H9 (cell line): ENCODE measurements at regions not wholly inside any gene's neighbourhood (a gene's known extent, or its start where the extent isn't known, plus 50 kb on each side); places are given as distances from the start of the nearest gene placed in this dataset.

Source experiments
- DNase-seq: peaks from one replicate; pipeline ENCODE4 v3.0.0-alpha.2; 2017
- H2AFZ ChIP-seq: one replicate; pipeline ENCODE4 v1.6.1; 2013; ENCODE audit warnings: mild to moderate bottlenecking, low read length, control low read depth, moderate library complexity
- H2AK5ac ChIP-seq: 2 replicates; pipeline ENCODE4 v1.6.1; 2013; ENCODE audit warnings: low read length, control low read depth, mixed read lengths; ENCODE audit not compliant: insufficient read length
- H2BK120ac ChIP-seq: one replicate; pipeline ENCODE4 v1.6.1; 2013; ENCODE audit warnings: low read depth, mild to moderate bottlenecking, low read length, control low read depth, inconsistent platforms; ENCODE audit not compliant: poor library complexity, severe bottlenecking
- H2BK12ac ChIP-seq: 2 replicates; pipeline ENCODE4 v1.6.1; 2013; ENCODE audit warnings: low read length, control low read depth, mixed read lengths, low read depth; ENCODE audit not compliant: insufficient read length
- H2BK15ac ChIP-seq: 2 replicates; pipeline ENCODE4 v1.6.1; 2013; ENCODE audit warnings: low read depth, low read length, control low read depth
- H2BK20ac ChIP-seq: one replicate; pipeline ENCODE4 v1.6.1; 2013; ENCODE audit warnings: low read depth, mild to moderate bottlenecking, low read length, control low read depth, inconsistent platforms; ENCODE audit not compliant: poor library complexity, severe bottlenecking
- H2BK5ac ChIP-seq: 2 replicates; pipeline ENCODE4 v1.6.1; 2013; ENCODE audit warnings: low read length, control low read depth, mixed read lengths; ENCODE audit not compliant: insufficient read length
- H3K14ac ChIP-seq: 2 replicates; pipeline ENCODE4 v1.6.1; 2013; ENCODE audit warnings: low read length, control low read depth; ENCODE audit not compliant: insufficient read depth
- H3K18ac ChIP-seq: 2 replicates; pipeline ENCODE4 v1.6.1; 2013; ENCODE audit warnings: low read depth, mild to moderate bottlenecking, mixed read lengths, low read length, control low read depth; ENCODE audit not compliant: insufficient read length
- H3K23ac ChIP-seq: 2 replicates; pipeline ENCODE4 v1.6.1; 2013; ENCODE audit warnings: low read length, control low read depth, mixed read lengths, low read depth; ENCODE audit not compliant: insufficient read length
- H3K23me2 ChIP-seq: 2 replicates; pipeline ENCODE4 v1.6.1; 2013; ENCODE audit warnings: low read depth, mild to moderate bottlenecking, mixed read lengths, low read length, control low read depth; ENCODE audit not compliant: insufficient read length, poor library complexity, severe bottlenecking
- H3K27ac ChIP-seq: 2 replicates; pipeline ENCODE4 v1.5.1; 2013; ENCODE audit warnings: low read length, control low read depth, mixed read lengths, low read depth; ENCODE audit not compliant: insufficient read length
- H3K27me3 ChIP-seq: 2 replicates; pipeline ENCODE4 v1.6.1; 2013; ENCODE audit warnings: low read length, control low read depth, inconsistent platforms; ENCODE audit not compliant: insufficient read depth
- H3K4ac ChIP-seq: 2 replicates; pipeline ENCODE4 v1.6.1; 2013; ENCODE audit warnings: low read depth, mild to moderate bottlenecking, control low read depth, inconsistent platforms, low read length, moderate library complexity
- H3K4me1 ChIP-seq: 2 replicates; pipeline ENCODE4 v1.6.1; 2013; ENCODE audit warnings: low read length, control low read depth, inconsistent platforms; ENCODE audit not compliant: insufficient read depth
- H3K4me2 ChIP-seq: 2 replicates; pipeline ENCODE4 v1.6.1; 2013; ENCODE audit warnings: low read length, control low read depth, mixed read lengths; ENCODE audit not compliant: insufficient read length, insufficient read depth
- H3K56ac ChIP-seq: 2 replicates; pipeline ENCODE4 v1.6.1; 2013; ENCODE audit warnings: low read depth, mild to moderate bottlenecking, mixed read lengths, low read length, control low read depth; ENCODE audit not compliant: insufficient read length
- H3K79me1 ChIP-seq: 2 replicates; pipeline ENCODE4 v1.6.1; 2013; ENCODE audit warnings: low read depth, mild to moderate bottlenecking, moderate library complexity, low read length, control low read depth, inconsistent platforms; ENCODE audit not compliant: insufficient read depth, poor library complexity, severe bottlenecking
- H3K79me2 ChIP-seq: 2 replicates; pipeline ENCODE4 v1.6.1; 2013; ENCODE audit warnings: low read length, control low read depth, inconsistent platforms; ENCODE audit not compliant: insufficient read depth
- H3K9ac ChIP-seq: 2 replicates; pipeline ENCODE4 v1.6.1; 2013; ENCODE audit warnings: low read length, control low read depth, mixed read lengths; ENCODE audit not compliant: insufficient read length; ENCODE audit errors: extremely low read depth
- H3K9me3 ChIP-seq: one replicate; pipeline ENCODE4 v1.6.1; 2013; ENCODE audit warnings: low read depth, low read length, inconsistent platforms; ENCODE audit not compliant: control insufficient read depth
- H3T11ph ChIP-seq: one replicate; pipeline ENCODE4 v1.6.1; 2013; ENCODE audit warnings: mild to moderate bottlenecking, low read length, control low read depth, inconsistent platforms
- H4K20me1 ChIP-seq: one replicate; pipeline ENCODE4 v1.6.1; 2013; ENCODE audit not compliant: control insufficient read depth, insufficient read length, insufficient read depth
- H4K5ac ChIP-seq: 2 replicates; pipeline ENCODE4 v1.6.1; 2013; ENCODE audit warnings: low read depth, mild to moderate bottlenecking, mixed read lengths, low read length, control low read depth; ENCODE audit not compliant: insufficient read length
- H4K8ac ChIP-seq: replicated peaks from 2 replicates; pipeline ENCODE4 v1.6.1; 2013; ENCODE audit warnings: low read length, control low read depth, mixed read lengths, low read depth; ENCODE audit not compliant: insufficient read length
- H4K91ac ChIP-seq: 2 replicates; pipeline ENCODE4 v1.6.1; 2013; ENCODE audit warnings: low read depth, mild to moderate bottlenecking, moderate library complexity, mixed read lengths, low read length, control low read depth; ENCODE audit not compliant: insufficient read length
- H3K27ac Mint-ChIP-seq, 3 experiments: 2 replicates in 2 of 3; 3 replicates in 1 of 3; pipeline ENCODE4 v1.8.0; 2020 to 2021; ENCODE audit warnings: mixed read lengths in 3 of 3, mild to moderate bottlenecking in 1 of 3, moderate library complexity in 1 of 3
- H3K27me3 Mint-ChIP-seq: 2 replicates; pipeline ENCODE4 v1.8.0; 2021; ENCODE audit warnings: low read depth, mild to moderate bottlenecking, moderate library complexity, mixed read lengths
- H3K36me3 Mint-ChIP-seq, 3 experiments: 2 replicates in 2 of 3; 3 replicates in 1 of 3; pipeline ENCODE4 v1.8.0; 2020 to 2021; ENCODE audit warnings: low read depth in 3 of 3, mixed read lengths in 3 of 3; ENCODE audit not compliant: insufficient read depth in 1 of 3
- H3K4me1 Mint-ChIP-seq, 2 experiments: 2 replicates each; pipeline ENCODE4 v1.8.0; 2020; ENCODE audit warnings: mixed read lengths in 2 of 2
- H3K4me3 Mint-ChIP-seq, 2 experiments: 2 replicates in 1 of 2; 3 replicates in 1 of 2; pipeline ENCODE4 v1.8.0; 2020 to 2021; ENCODE audit warnings: mild to moderate bottlenecking in 2 of 2, mixed read lengths in 2 of 2, moderate library complexity in 1 of 2
- H3K9me3 Mint-ChIP-seq, 2 experiments: 2 replicates in 1 of 2; 3 replicates in 1 of 2; pipeline ENCODE4 v1.8.0; 2020; ENCODE audit warnings: mild to moderate bottlenecking in 2 of 2, mixed read lengths in 2 of 2, moderate library complexity in 1 of 2
- CTCF ChIP-seq: fragments of 200-600 bp; sonication (generic); conservative IDR thresholded peaks from 3 replicates; pipeline ENCODE4 v1.8.0; 2021; ENCODE audit warnings: antibody characterized with exemption, mild to moderate bottlenecking
- WGBS: extraction: QIAGEN DNeasy Blood & Tissue Kit; methylation state at CpG from one replicate; pipeline ENCODE4 v1.1.7; 2013; ENCODE audit warnings: missing lambda C conversion rate, low lambda C conversion rate, mixed read lengths; ENCODE audit not compliant: insufficient read length; ENCODE audit errors: extremely low coverage; 5-methylcytosine and 5-hydroxymethylcytosine counted together

DNA sequence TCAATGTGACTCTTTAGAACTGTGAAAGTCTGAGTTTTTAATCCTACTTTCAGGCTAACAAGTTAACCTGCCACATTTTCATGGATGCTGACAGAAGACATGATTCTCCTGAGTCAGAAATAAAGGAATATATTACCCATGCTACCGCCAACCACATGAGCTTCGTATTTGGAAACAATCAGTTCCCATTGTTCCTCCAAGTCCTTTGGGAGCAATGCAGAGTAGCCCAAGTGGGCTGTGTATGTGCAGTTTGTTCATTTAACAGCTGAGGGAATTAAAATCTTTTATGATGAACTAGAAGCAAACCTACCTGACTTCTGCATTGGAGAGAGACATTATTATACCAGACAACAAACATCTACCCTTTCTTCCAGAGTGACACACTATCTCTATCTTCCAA is 169.3 kb upstream of the BET1 start:
- Histone ChIP-seq H2BK12ac (no peak overlapping the region), H3K79me2 (no peaks in the 10 kb centered on the region), H3K9ac (no peak overlapping the region), H3K23ac (no peak overlapping the region), H3K4me1 (no peaks in the 10 kb centered on the region), H2BK120ac (no peak overlapping the region), H2BK20ac (no peak overlapping the region), H2BK15ac (no peak overlapping the region), H2AK5ac (no peak overlapping the region), H3K56ac (no peak overlapping the region), H4K20me1 (no peaks in the 10 kb centered on the region), H2AFZ (no peak overlapping the region), H3K9me3 (no peaks in the 10 kb centered on the region), H3K18ac (no peak overlapping the region), H3K23me2 (no peaks in the 10 kb centered on the region), H3K27me3 (no peaks in the 10 kb centered on the region), H3K79me1 (no peaks in the 10 kb centered on the region), H4K91ac (no peak overlapping the region), H4K5ac (no peak overlapping the region), H3K4me2 (no peak overlapping the region), H4K8ac (no peak overlapping the region), H3K14ac (no peak overlapping the region), H3K4ac (no peak overlapping the region), H3T11ph (no peak overlapping the region), H3K27ac (no peak overlapping the region), H2BK5ac (no peak overlapping the region)
- Mint-ChIP-seq H3K4me1 (no peaks in the 10 kb centered on the region), H3K27me3 (no peaks in the 10 kb centered on the region), H3K9me3 (no peaks in the 10 kb centered on the region), H3K36me3 (no peaks in the 10 kb centered on the region), H3K27ac (no peak overlapping the region), H3K4me3 (no peak overlapping the region)
- WGBS = no CpG with 5 or more reads among the region's 2 CpGs
- no peak for TF ChIP-seq CTCF
- no peak for DNase-seq
